Esophagus muscularis mucosa (tissue), 4 donors: ENCODE measurements at regions not wholly inside any gene's neighbourhood (a gene's known extent, or its start where the extent isn't known, plus 50 kb on each side); places are given as distances from the start of the nearest gene placed in this dataset.

Experiments
- DNase-seq: peaks from one replicate; pipeline ENCODE4 v3.0.0-alpha.2; 2017; ENCODE audit errors: extremely low spot score
- H3K27ac ChIP-seq, 4 donors: fragments of 200-600 bp; sonication (generic); replicated peaks in 1 of 4; 1 replicate in 3 of 4; 2 replicates in 1 of 4; pipeline ENCODE4 v1.5.1; 2016 to 2019; ENCODE audit warnings: mild to moderate bottlenecking in 1 of 4
- H3K27me3 ChIP-seq, 4 donors: fragments of 200-600 bp; sonication (generic); one replicate each; pipeline versions ENCODE4 v1.5.1 to v1.6.0; 2016 to 2019
- H3K36me3 ChIP-seq, 4 donors: fragments of 200-600 bp; sonication (generic); one replicate each; pipeline ENCODE4 v1.5.1; 2016 to 2019
- H3K4me1 ChIP-seq, 4 donors: fragments of 200-600 bp; sonication (generic); one replicate each; pipeline ENCODE4 v1.5.1; 2016 to 2019
- H3K4me3 ChIP-seq, 4 donors: fragments of 200-600 bp; sonication (generic); 1 replicate in 2 of 4; 2 replicates in 2 of 4; pipeline ENCODE4 v1.5.1; 2016 to 2019; ENCODE audit warnings: mild to moderate bottlenecking in 4 of 4, moderate library complexity in 1 of 4
- H3K9me3 ChIP-seq, 4 donors: fragments of 200-600 bp; sonication (generic); 1 replicate in 3 of 4; 2 replicates in 1 of 4; pipeline ENCODE4 v1.5.1; 2016 to 2019
- EP300 ChIP-seq: sonication (generic); formaldehyde crosslinking; IDR thresholded peaks from one replicate; pipeline ENCODE4 v1.6.1; 2017; ENCODE audit warnings: antibody characterized with exemption
- POLR2A ChIP-seq: fragments of 450-650 bp; IDR thresholded peaks from one replicate; pipeline ENCODE4 v1.6.1; 2017; ENCODE audit warnings: antibody characterized with exemption, moderate library complexity, mild to moderate bottlenecking, low read depth
- POLR2AphosphoS5 ChIP-seq, 2 donors: sonication (generic); formaldehyde crosslinking; IDR thresholded peaks; one replicate each; pipeline ENCODE4 v1.6.1; 2017; ENCODE audit warnings: antibody characterized with exemption in 2 of 2
- WGBS: methylation state at CpG from one replicate; pipeline ENCODE4 v1.1.5; 2018; 5-methylcytosine and 5-hydroxymethylcytosine counted together
- intact Hi-C: fragments of 100-400 bp; cut with DNase I; formaldehyde crosslinking; loops from one replicate; pipeline ENCODE4 v1.15.1; 2023
- TF ChIP-seq, protein P1 (sequence below), 3 experiments: fragments of 200-600 bp in 2 of 3; fragments of 450-650 bp in 1 of 3; sonication (generic) in 2 of 3; IDR thresholded peaks; one replicate each; pipeline ENCODE4 v1.5.1; 2017 to 2019; ENCODE audit warnings: antibody characterized with exemption in 3 of 3, mild to moderate bottlenecking in 2 of 3, moderate library complexity in 1 of 3

DNA sequence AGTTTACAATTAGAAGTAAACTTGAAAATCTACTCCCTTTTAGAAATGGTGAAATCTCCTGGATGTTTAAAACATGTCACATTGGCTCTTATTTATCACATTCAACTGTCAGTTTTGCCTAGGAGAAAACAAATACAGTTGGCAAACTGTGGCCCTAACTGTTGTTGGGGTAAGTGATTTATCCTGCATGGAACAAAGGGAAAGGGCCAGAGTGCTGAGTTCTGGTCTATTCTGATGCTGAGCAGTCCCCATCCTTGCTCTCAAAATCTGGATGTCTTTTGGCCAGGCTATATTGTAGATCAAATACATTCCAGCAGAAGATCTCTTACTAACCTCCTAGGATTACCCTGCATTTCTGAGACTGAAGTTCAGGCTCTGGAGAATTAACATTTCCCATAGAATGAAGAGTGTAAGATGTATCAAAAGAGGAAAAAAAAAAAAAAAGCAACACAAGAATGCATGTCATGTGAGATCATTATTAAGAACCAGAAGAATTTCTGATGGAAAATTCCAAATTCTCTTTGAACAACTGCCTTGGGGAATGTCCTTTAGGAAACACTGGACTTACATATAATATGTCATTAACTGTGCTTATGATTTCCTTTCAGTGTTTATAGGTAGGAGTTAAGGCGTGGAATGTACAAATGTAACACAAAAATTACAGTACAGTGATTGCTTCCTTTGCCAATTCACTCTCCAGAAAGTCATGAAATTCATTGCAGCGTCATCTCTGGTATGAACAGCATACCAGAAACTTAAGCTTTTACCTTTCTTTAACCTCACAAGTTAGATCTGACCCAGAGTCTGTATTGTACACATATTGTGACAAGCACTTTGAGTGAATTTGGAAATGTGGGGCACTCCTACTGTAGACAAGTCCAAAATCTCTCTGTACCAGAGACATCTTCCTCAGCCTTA, 1012.5 kb upstream of the LCORL start:
- Histone ChIP-seq H3K9me3 (no peaks in the 10 kb centered on the region), H3K36me3 (no peaks in the 10 kb centered on the region), H3K4me3 (no peak overlapping the region), H3K4me1 (peaks cover 0 to 4% (median 0%) of the 10 kb centered on the region in 4 donors), H3K27me3 (no peaks in the 10 kb centered on the region), H3K27ac (no peak overlapping the region)
- intact Hi-C loops: no loop called here
- DNase-seq: no peak
- TF ChIP-seq POLR2A (no peak), POLR2AphosphoS5 (IDR thresholded peaks at IDR 0.05) (no peak), EP300 (no peak)
- TF ChIP-seq, protein P1, sequence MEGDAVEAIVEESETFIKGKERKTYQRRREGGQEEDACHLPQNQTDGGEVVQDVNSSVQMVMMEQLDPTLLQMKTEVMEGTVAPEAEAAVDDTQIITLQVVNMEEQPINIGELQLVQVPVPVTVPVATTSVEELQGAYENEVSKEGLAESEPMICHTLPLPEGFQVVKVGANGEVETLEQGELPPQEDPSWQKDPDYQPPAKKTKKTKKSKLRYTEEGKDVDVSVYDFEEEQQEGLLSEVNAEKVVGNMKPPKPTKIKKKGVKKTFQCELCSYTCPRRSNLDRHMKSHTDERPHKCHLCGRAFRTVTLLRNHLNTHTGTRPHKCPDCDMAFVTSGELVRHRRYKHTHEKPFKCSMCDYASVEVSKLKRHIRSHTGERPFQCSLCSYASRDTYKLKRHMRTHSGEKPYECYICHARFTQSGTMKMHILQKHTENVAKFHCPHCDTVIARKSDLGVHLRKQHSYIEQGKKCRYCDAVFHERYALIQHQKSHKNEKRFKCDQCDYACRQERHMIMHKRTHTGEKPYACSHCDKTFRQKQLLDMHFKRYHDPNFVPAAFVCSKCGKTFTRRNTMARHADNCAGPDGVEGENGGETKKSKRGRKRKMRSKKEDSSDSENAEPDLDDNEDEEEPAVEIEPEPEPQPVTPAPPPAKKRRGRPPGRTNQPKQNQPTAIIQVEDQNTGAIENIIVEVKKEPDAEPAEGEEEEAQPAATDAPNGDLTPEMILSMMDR (IDR thresholded peaks at IDR 0.05): no peak
- WGBS: 81% methylated on average over 2 of the region's 2 CpGs

DNA sequence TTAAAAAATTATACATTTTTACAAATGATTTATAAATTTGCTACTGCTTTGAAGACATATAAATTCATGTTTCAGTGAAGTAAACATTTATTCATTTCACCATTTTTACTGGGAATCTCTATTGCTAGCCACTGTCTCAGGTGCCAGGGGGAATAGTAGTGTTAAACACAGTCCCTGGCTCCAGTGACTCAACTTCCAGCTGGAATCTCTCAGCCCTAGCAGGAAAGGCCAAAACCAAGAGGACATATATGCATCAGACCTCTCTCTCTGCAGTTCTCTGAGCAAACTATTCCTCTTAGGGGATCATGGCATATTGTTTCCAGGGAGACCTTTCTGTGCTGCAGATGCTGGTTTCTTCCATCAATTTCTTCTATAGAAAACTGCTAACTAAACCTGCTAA, 1009.0 kb upstream of the LCORL start:
- DNase-seq: no peak
- Histone ChIP-seq H3K36me3 (no peaks in the 10 kb centered on the region), H3K27me3 (no peaks in the 10 kb centered on the region), H3K27ac (no peak overlapping the region), H3K9me3 (no peaks in the 10 kb centered on the region), H3K4me1 (peaks cover 0 to 16% (median 11%) of the 10 kb centered on the region in 4 donors), H3K4me3 (no peak overlapping the region)
- intact Hi-C loops: no loop called here
- no peak for TF ChIP-seq POLR2AphosphoS5 (IDR thresholded peaks at IDR 0.05)

DNA sequence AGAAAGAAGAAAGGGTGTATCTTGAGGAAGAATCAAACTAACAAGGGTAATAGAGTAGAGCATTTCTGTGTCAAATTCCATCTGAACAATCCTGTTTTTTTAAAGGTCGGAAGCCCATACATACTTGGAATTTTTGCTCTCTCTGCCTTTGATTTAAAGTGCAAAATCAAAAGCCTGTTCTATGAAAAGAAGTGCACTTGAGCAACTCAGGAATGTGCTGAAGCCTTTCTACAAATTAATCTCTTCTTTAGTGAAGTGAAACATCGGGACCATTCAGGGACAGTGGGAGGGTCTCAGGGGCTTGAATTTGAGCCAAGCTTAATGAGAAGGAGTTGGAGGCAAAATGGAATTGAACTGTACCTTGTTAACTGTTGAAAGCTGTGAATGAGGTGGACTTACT, 1008.5 kb upstream of the LCORL start:
- intact Hi-C loops: no loop called here
- H3K27ac ChIP-seq: no peak overlapping the region

DNA sequence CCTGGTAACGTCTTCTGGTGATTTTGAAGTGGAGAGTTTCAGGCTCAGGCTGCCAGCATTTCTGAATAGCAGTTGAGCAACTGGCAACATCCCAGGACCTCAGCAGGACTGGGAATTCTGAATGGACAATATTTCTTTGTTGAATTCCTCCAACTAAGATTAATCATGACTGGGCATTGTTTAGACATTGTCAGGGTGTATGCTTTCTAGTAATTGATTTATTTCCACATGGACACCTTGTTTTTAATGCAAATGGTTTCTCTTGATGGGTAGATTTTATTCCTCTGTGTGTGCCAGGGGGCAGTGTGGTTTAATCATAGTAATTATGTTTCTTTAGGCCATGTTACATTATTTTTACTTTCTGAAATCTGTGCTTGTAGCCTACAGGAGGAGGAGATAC, 1004.7 kb upstream of the LCORL start:
- 19% methylated on average over 1 of the region's 1 CpG for WGBS
- no peak for DNase-seq

More for the DNA sequence above, 1008.5 kb upstream of the LCORL start:
- no peaks in the 10 kb centered on the region for H3K36me3 ChIP-seq
- 39% methylated on average over 2 of the region's 2 CpGs for WGBS
- H3K4me1 ChIP-seq: peaks cover 0 to 16% (median 11%) of the 10 kb centered on the region in 4 donors
- no peak for DNase-seq
- H3K9me3 ChIP-seq: no peaks in the 10 kb centered on the region
- H3K27me3 ChIP-seq: no peaks in the 10 kb centered on the region
- TF ChIP-seq, protein P1 (IDR thresholded peaks at IDR 0.05): no peak
- TF ChIP-seq POLR2AphosphoS5 (IDR thresholded peaks at IDR 0.05) (no peak), EP300 (no peak), POLR2A (no peak)
- H3K4me3 ChIP-seq: no peak overlapping the region

DNA sequence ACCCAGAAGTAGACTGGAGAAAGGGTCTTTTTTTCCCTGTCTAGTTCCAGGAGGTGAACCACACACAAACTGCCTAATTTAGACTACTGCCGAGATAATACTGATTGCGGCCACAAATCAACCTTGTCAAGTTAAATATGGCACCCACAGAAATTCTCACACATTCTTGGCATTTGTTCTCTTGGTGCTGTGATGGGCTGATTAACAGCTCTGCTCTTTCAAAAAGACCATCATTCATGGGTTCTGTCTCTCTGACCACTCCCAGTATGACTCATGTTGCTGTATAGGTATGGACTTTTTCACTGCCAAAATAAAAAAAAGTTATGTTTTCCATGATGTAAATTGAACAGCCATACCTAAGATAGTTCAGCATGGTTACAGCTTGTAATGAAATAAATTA, 1003.5 kb upstream of the LCORL start:
- no peak for DNase-seq
- Histone ChIP-seq H3K27ac (no peak overlapping the region), H3K4me3 (no peak overlapping the region), H3K27me3 (no peaks in the 10 kb centered on the region), H3K36me3 (no peaks in the 10 kb centered on the region), H3K9me3 (no peaks in the 10 kb centered on the region), H3K4me1 (peaks cover 0 to 12% (median 11%) of the 10 kb centered on the region in 4 donors)
- WGBS: 71% methylated on average over 2 of the region's 2 CpGs
- TF ChIP-seq POLR2AphosphoS5 (IDR thresholded peaks at IDR 0.05): no peak
- TF ChIP-seq, protein P1 (IDR thresholded peaks at IDR 0.05): no peak
- intact Hi-C loops: no loop called here

More for the DNA sequence above, 1004.7 kb upstream of the LCORL start:
- peaks cover 0 to 16% (median 11%) of the 10 kb centered on the region in 4 donors for H3K4me1 ChIP-seq
- no peaks in the 10 kb centered on the region for H3K9me3 ChIP-seq
- intact Hi-C loops: no loop called here
- no peak overlapping the region for H3K27ac ChIP-seq
- H3K36me3 ChIP-seq: no peaks in the 10 kb centered on the region
- no peaks in the 10 kb centered on the region for H3K27me3 ChIP-seq
- no peak overlapping the region for H3K4me3 ChIP-seq
- no peak for TF ChIP-seq POLR2AphosphoS5 (IDR thresholded peaks at IDR 0.05)
- TF ChIP-seq, protein P1 (IDR thresholded peaks at IDR 0.05): peak in 1 of 3 experiments; percentile 17
